ENCODE measurements at regions not wholly inside any gene's neighbourhood (a gene's known extent, or its start where the extent isn't known, plus 50 kb on each side); places are given as distances from the start of the nearest gene placed in this dataset.

DNA sequence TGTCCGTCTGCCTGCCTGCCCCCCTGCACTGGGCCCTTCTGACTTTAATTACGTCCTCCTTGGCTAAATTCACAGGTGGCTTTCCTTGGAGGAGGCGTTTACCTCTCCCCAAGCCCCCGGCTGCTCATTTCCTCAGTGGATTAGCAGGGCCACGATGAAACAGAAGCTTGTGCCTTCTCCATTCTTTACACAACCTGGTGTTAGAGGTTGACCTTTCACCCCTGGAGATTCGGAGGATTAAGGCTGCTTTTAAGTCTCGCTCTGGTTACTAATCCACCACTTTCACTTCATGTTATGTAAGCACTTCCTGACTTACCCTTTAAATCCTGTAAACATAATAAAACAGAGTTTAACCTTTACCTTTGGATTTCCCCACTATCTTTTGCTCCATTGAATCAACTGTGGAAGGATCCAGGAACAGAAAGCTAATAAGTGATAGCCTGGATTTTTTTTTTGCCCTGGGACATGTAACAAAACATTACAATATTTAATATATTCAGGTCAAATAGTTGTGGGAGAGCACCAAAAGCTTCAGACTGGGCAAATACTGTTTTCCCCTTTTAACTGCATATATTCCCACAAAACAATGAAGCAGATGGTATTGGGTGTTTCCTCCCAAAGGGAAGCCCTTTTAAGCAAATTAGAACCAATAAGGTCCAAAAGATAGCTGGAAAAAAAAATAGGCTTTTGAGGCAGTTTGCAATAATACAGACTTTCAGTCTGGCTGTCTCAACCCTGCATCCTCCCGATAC is 370.2 kb downstream of the EN1 start:
- Histone ChIP-seq H3K79me1 (ENCODE audit: low read length) (no peaks in the 10 kb centered on the region), H3K4ac (ENCODE audit: low read depth, low read length) (no peak overlapping the region), H2BK5ac (ENCODE audit: low read length) (no peak overlapping the region), H2BK120ac (ENCODE audit: low read depth, low read length) (no peak overlapping the region), H4K8ac (ENCODE audit: low read depth, low read length) (no peak overlapping the region), H2AK5ac (ENCODE audit: low read length) (no peak overlapping the region), H3K4me2 (ENCODE audit: low read length) (no peak overlapping the region), H3K27ac (ENCODE audit: low read depth, low read length) (no peak overlapping the region), H4K5ac (ENCODE audit: low read length) (no peak overlapping the region), H3K4me3 (ENCODE audit: low read length) (no peak overlapping the region), H3K36me3 (ENCODE audit: control insufficient read depth, insufficient read depth, low read length) (no peaks in the 10 kb centered on the region), H3K27me3 (ENCODE audit: insufficient read depth, low read length, poor library complexity) (no peaks in the 10 kb centered on the region), H2BK15ac (replicated peaks; ENCODE audit: low read depth) (no peak overlapping the region), H3K4me1 (ENCODE audit: control insufficient read depth, low read depth, low read length) (peaks cover 10% of the 10 kb centered on the region), H3K9ac (ENCODE audit: low read length) (no peak overlapping the region), H3K79me2 (ENCODE audit: control insufficient read depth, insufficient read depth, low read length) (no peaks in the 10 kb centered on the region), H3K18ac (ENCODE audit: low read length) (no peak overlapping the region), H3K56ac (ENCODE audit: low read length) (no peak overlapping the region), H3K23ac (ENCODE audit: low read length) (no peak overlapping the region)
- DNase-seq = peak; percentile 61
- no CpG with 5 or more reads among the region's 8 CpGs for WGBS (ENCODE audit: extremely low coverage, insufficient coverage, low lambda C conversion rate)

DNA sequence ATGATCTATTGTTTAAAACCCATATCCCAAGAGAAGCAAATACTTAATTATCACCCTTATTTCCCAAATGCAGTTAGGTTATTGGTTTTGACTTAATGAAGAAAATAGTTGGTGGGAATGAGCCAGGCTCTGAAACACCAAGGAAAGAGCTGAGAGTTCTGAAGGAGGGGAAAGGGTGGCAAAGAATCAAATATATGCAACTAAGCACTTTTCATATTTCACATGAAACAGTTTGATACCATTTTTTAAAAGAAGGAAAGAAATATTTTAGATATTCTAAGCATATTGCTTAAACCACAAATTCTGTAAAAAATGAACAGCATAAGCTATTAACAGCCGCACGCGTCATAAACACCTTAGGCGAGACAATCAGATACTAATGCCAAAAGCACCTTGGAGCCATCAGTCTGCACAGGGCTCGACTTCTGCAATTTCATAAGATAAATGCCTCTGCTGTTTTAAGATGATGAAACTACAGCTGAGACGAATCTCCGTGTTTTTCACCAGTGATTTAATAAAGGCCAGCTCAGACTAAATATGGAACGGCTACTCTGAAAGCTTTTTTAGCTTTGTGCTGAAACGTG is 371.7 kb downstream of the EN1 start:
- no CpG with 5 or more reads among the region's 9 CpGs for WGBS (ENCODE audit: extremely low coverage, insufficient coverage, low lambda C conversion rate)

DNA sequence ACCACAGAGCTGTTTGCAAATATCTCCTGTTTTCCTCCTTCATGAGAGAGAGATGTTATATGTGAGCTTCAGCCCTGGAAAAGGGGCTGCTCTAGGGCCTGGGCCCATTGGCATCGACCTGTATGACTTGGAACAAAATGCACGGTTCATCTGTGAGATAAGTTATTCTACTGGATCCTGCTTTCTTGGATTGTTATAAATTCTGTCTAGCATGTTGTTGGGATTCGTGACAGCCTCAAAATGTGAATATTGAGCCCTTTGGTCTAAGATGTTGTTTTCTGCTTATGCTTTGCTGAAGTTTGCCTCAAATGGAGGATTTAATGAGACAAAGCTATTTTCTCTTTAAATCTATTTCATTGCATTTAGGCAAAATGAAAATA is 372.9 kb downstream of the EN1 start:
- H3K23ac ChIP-seq (ENCODE audit: low read length) = no peak overlapping the region
- no peaks in the 10 kb centered on the region for H3K79me2 ChIP-seq (ENCODE audit: control insufficient read depth, insufficient read depth, low read length)
- no peak overlapping the region for H2BK120ac ChIP-seq (ENCODE audit: low read depth, low read length)
- H3K36me3 ChIP-seq (ENCODE audit: control insufficient read depth, insufficient read depth, low read length) = no peaks in the 10 kb centered on the region
- H3K27ac ChIP-seq (ENCODE audit: low read depth, low read length) = no peak overlapping the region
- H4K5ac ChIP-seq (ENCODE audit: low read length) = no peak overlapping the region
- no peak overlapping the region for H3K4me3 ChIP-seq (ENCODE audit: low read length)
- H3K18ac ChIP-seq (ENCODE audit: low read length) = no peak overlapping the region
- no CpG with 5 or more reads among the region's 3 CpGs for WGBS (ENCODE audit: extremely low coverage, insufficient coverage, low lambda C conversion rate)
- H3K4ac ChIP-seq (ENCODE audit: low read depth, low read length) = no peak overlapping the region
- H3K4me1 ChIP-seq (ENCODE audit: control insufficient read depth, low read depth, low read length) = peaks cover 10% of the 10 kb centered on the region
- H3K4me2 ChIP-seq (ENCODE audit: low read length) = no peak overlapping the region
- H3K79me1 ChIP-seq (ENCODE audit: low read length) = no peaks in the 10 kb centered on the region
- H2BK15ac ChIP-seq (replicated peaks; ENCODE audit: low read depth) = no peak overlapping the region
- DNase-seq = no peak
- H3K27me3 ChIP-seq (ENCODE audit: insufficient read depth, low read length, poor library complexity) = no peaks in the 10 kb centered on the region
- H3K9ac ChIP-seq (ENCODE audit: low read length) = no peak overlapping the region
- H4K8ac ChIP-seq (ENCODE audit: low read depth, low read length) = no peak overlapping the region
- no peak overlapping the region for H2BK5ac ChIP-seq (ENCODE audit: low read length)
- no peak overlapping the region for H2AK5ac ChIP-seq (ENCODE audit: low read length)
- no peak overlapping the region for H3K56ac ChIP-seq (ENCODE audit: low read length)

More for the DNA sequence above, 371.7 kb downstream of the EN1 start:
- no peak overlapping the region for H3K56ac ChIP-seq (ENCODE audit: low read length)
- H3K4me2 ChIP-seq (ENCODE audit: low read length) = no peak overlapping the region
- H2AK5ac ChIP-seq (ENCODE audit: low read length) = no peak overlapping the region
- H2BK120ac ChIP-seq (ENCODE audit: low read depth, low read length) = no peak overlapping the region
- no peak overlapping the region for H2BK5ac ChIP-seq (ENCODE audit: low read length)
- H3K4ac ChIP-seq (ENCODE audit: low read depth, low read length) = no peak overlapping the region
- no peak overlapping the region for H2BK15ac ChIP-seq (replicated peaks; ENCODE audit: low read depth)
- H3K4me1 ChIP-seq (ENCODE audit: control insufficient read depth, low read depth, low read length) = peaks cover 10% of the 10 kb centered on the region
- no peak overlapping the region for H4K8ac ChIP-seq (ENCODE audit: low read depth, low read length)
- H3K79me1 ChIP-seq (ENCODE audit: low read length) = no peaks in the 10 kb centered on the region
- no peak overlapping the region for H3K18ac ChIP-seq (ENCODE audit: low read length)
- DNase-seq = no peak
- H4K5ac ChIP-seq (ENCODE audit: low read length) = no peak overlapping the region
- no peaks in the 10 kb centered on the region for H3K27me3 ChIP-seq (ENCODE audit: insufficient read depth, low read length, poor library complexity)
- H3K23ac ChIP-seq (ENCODE audit: low read length) = no peak overlapping the region
- no peak overlapping the region for H3K4me3 ChIP-seq (ENCODE audit: low read length)
- H3K36me3 ChIP-seq (ENCODE audit: control insufficient read depth, insufficient read depth, low read length) = no peaks in the 10 kb centered on the region
- no peak overlapping the region for H3K9ac ChIP-seq (ENCODE audit: low read length)
- H3K27ac ChIP-seq (ENCODE audit: low read depth, low read length) = no peak overlapping the region
- no peaks in the 10 kb centered on the region for H3K79me2 ChIP-seq (ENCODE audit: control insufficient read depth, insufficient read depth, low read length)

DNA sequence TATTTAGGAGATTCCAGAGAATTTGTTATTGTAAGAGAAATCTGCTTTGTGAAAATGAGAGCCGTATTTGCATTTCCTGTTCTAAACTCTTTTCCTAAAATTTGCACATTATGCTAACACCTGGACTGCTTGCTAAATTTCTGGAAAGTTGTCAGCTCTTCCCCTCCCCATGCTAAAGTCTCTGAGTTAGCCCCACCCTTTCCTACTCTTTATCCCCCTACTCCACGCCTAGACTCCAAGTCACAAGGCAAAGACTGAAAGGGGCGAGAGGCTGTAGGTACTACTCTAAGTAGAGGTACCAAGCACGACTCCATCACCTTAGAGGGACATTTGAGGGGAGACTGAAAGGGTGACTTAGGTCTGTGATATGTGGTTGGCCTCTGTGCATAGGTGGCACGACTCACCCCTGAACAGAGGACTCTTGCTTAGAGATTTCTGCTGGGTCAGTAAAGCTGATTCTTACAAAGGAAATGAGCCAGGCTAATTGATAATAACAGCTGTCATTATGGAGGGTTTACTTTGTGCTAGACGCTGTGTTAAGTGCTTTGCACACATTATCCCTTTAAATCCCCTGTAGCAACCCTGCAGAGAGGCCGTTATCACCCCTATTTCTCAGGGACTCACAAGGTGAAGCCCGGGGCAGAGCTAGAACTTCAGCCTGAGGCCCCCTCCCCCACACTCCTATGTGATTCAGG is 373.5 kb downstream of the EN1 start:
- Histone ChIP-seq H3K79me1 (ENCODE audit: low read length) (no peaks in the 10 kb centered on the region), H3K9ac (ENCODE audit: low read length) (no peak overlapping the region), H4K8ac (ENCODE audit: low read depth, low read length) (no peak overlapping the region), H3K4ac (ENCODE audit: low read depth, low read length) (no peak overlapping the region), H4K5ac (ENCODE audit: low read length) (no peak overlapping the region), H2BK5ac (ENCODE audit: low read length) (no peak overlapping the region), H3K23ac (ENCODE audit: low read length) (no peak overlapping the region), H2AK5ac (ENCODE audit: low read length) (no peak overlapping the region), H3K27ac (ENCODE audit: low read depth, low read length) (no peak overlapping the region), H3K36me3 (ENCODE audit: control insufficient read depth, insufficient read depth, low read length) (no peaks in the 10 kb centered on the region), H3K56ac (ENCODE audit: low read length) (no peak overlapping the region), H3K18ac (ENCODE audit: low read length) (no peak overlapping the region), H3K4me1 (ENCODE audit: control insufficient read depth, low read depth, low read length) (peaks cover 10% of the 10 kb centered on the region), H3K4me3 (ENCODE audit: low read length) (no peak overlapping the region), H2BK120ac (ENCODE audit: low read depth, low read length) (no peak overlapping the region), H2BK15ac (replicated peaks; ENCODE audit: low read depth) (no peak overlapping the region), H3K4me2 (ENCODE audit: low read length) (no peak overlapping the region), H3K79me2 (ENCODE audit: control insufficient read depth, insufficient read depth, low read length) (no peaks in the 10 kb centered on the region), H3K27me3 (ENCODE audit: insufficient read depth, low read length, poor library complexity) (no peaks in the 10 kb centered on the region)
- no CpG with 5 or more reads among the region's 8 CpGs for WGBS (ENCODE audit: extremely low coverage, insufficient coverage, low lambda C conversion rate)
- DNase-seq = peak; percentile 70

DNA sequence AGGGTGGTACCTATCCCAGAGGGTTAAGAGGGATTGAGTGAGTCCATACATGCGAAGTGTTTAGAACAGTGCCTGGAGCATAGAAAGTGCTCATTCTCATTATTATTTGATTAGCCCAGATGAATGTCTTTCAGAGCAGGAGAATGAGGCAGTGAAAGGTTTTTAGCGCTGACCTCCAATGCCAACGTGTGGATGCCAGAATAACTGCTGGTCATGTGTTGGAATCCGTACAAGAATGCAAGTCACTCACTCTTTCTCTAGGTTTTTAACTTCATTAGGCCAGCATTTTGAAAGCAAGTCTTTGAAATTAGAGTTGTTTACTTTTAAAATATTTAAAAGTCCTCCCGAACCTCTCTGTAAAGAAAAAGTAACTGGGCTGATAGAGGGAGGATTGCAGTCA is 374.2 kb downstream of the EN1 start:
- Histone ChIP-seq H3K79me2 (ENCODE audit: control insufficient read depth, insufficient read depth, low read length) (no peaks in the 10 kb centered on the region), H3K4me3 (ENCODE audit: low read length) (no peak overlapping the region), H3K56ac (ENCODE audit: low read length) (no peak overlapping the region), H3K27me3 (ENCODE audit: insufficient read depth, low read length, poor library complexity) (no peaks in the 10 kb centered on the region), H2AK5ac (ENCODE audit: low read length) (no peak overlapping the region), H2BK5ac (ENCODE audit: low read length) (no peak overlapping the region), H3K9ac (ENCODE audit: low read length) (no peak overlapping the region), H3K27ac (ENCODE audit: low read depth, low read length) (no peak overlapping the region), H3K4me1 (ENCODE audit: control insufficient read depth, low read depth, low read length) (peaks cover 13% of the 10 kb centered on the region), H3K23ac (ENCODE audit: low read length) (no peak overlapping the region), H3K36me3 (ENCODE audit: control insufficient read depth, insufficient read depth, low read length) (no peaks in the 10 kb centered on the region), H2BK15ac (replicated peaks; ENCODE audit: low read depth) (no peak overlapping the region), H3K79me1 (ENCODE audit: low read length) (no peaks in the 10 kb centered on the region), H4K8ac (ENCODE audit: low read depth, low read length) (no peak overlapping the region), H3K4me2 (ENCODE audit: low read length) (no peak overlapping the region), H4K5ac (ENCODE audit: low read length) (no peak overlapping the region), H3K4ac (ENCODE audit: low read depth, low read length) (no peak overlapping the region), H2BK120ac (ENCODE audit: low read depth, low read length) (no peak overlapping the region), H3K18ac (ENCODE audit: low read length) (no peak overlapping the region)
- DNase-seq = no peak
- WGBS (ENCODE audit: extremely low coverage, insufficient coverage, low lambda C conversion rate) = no CpG with 5 or more reads among the region's 5 CpGs
